Mononuclear cell (primary cell): ENCODE measurements at regions not wholly inside any gene's neighbourhood (a gene's known extent, or its start where the extent isn't known, plus 50 kb on each side); places are given as distances from the start of the nearest gene placed in this dataset.

Experiments
- H3K27me3 ChIP-seq: 2 replicates; pipeline ENCODE4 v1.6.0; 2011; ENCODE audit warnings: low read length, control low read depth; ENCODE audit not compliant: insufficient read depth
- H3K4me1 ChIP-seq: 2 replicates; pipeline ENCODE4 v1.5.1; 2011; ENCODE audit warnings: mild to moderate bottlenecking, low read length, control low read depth; ENCODE audit not compliant: insufficient read depth
- H3K4me3 ChIP-seq: 2 replicates; pipeline ENCODE4 v1.5.1; 2011; ENCODE audit warnings: mild to moderate bottlenecking, low read length, moderate library complexity
- H3K9me3 ChIP-seq: 2 replicates; pipeline ENCODE4 v1.5.1; 2011; ENCODE audit warnings: low read depth, mild to moderate bottlenecking, control low read depth, low read length

DNA sequence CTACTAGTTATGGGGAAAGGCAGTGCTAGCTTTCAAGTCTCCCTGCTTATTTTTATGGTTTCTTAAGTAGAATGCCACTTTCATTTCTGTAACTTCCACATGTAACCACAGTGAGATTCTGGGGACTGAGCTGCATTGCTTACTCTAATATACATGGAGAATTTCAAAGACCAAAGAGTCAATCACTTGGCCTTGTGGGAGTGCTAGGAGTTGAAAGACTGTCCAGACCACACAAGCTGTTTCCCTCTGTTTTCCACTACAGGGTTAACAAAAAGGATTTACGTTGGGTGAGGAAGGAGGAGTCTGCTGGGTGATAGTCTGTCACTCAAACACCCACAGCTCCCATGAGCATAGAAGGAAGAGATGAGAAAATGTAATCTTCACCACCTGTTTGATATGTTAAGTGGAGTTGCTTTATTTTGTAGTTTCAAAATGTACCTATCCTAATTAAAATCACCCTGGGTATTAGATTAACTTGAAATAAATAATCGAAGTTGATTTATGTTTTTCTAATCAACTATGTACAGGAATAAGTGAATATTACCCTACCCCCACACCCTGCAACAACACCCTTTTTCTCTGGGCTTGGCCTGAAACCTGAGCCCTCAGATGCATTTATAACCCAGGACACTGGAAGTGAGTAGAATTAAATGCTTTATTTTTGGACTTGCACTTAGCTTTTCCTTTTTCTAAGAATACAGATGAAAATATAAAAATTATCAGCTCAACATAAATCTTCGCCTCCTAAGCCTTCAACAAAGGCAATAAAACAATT is 225.8 kb upstream of the SLC10A2 start:
- Histone ChIP-seq H3K9me3 (no peaks in the 10 kb centered on the region), H3K4me3 (no peak overlapping the region), H3K4me1 (no peaks in the 10 kb centered on the region), H3K27me3 (no peaks in the 10 kb centered on the region)

DNA sequence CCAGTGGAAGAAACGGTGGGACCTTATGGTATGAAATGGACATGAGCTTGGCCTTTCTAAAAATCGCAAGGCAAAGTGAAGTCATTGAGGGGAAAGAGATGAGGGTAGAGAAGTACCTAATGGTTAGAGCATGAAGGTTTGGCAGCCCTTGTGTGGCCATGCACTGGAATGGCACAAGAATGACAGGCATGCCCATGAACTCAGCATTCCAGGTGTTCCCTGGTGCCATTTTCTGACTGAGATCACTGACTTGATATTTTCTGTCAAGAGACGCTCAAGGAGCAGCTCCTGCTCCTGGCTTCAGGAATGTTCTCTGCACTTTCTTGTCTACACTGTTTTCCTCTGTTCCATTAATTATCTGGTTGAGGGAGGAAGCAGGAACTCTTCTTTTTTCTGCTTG is 225.0 kb upstream of the SLC10A2 start:
- no peaks in the 10 kb centered on the region for H3K4me1 ChIP-seq

DNA sequence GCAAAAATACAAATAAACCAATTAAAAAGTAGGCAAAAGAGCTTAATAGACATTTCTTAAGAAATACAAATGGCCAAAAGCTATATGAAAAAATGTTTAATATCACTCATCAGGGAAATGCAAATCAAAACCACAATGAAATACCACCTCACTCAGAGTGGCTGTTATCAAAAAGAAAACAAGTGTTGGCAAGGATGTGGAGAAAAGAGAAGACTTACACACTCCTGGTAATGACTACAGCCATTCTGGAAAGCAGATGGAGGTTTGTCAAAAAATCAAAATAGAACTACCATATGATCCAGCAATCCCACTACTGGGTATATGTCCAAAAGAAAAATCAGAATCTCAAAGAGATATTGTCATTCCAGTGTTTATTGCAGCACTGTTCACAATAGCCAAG is 223.5 kb upstream of the SLC10A2 start:
- Histone ChIP-seq H3K9me3 (no peaks in the 10 kb centered on the region), H3K27me3 (no peaks in the 10 kb centered on the region), H3K4me3 (no peak overlapping the region), H3K4me1 (no peaks in the 10 kb centered on the region)

More for the DNA sequence above, 225.0 kb upstream of the SLC10A2 start:
- Histone ChIP-seq H3K4me3 (no peak overlapping the region), H3K9me3 (no peaks in the 10 kb centered on the region), H3K27me3 (no peaks in the 10 kb centered on the region)

DNA sequence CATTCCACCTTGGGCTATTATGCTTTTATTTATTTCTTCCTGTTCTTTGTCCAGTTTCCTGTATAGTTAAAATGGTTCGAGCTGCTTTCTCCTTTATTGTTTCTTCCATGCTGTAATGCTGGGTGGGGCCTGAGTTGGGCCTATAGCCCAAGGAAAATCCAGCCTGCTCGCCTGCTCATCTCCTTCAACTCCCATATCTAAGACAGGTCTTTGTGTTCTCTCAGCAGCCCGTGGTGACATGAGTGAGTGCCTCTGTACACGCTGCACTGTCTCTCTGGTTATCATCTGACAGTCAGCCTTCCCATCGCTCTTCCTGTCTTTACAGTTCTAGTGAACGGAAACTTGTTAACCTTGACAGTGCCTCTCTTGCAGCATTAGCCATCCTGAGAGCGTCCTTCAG is 221.9 kb upstream of the SLC10A2 start:
- Histone ChIP-seq H3K4me3 (no peak overlapping the region), H3K27me3 (no peaks in the 10 kb centered on the region), H3K4me1 (no peaks in the 10 kb centered on the region), H3K9me3 (no peaks in the 10 kb centered on the region)

DNA sequence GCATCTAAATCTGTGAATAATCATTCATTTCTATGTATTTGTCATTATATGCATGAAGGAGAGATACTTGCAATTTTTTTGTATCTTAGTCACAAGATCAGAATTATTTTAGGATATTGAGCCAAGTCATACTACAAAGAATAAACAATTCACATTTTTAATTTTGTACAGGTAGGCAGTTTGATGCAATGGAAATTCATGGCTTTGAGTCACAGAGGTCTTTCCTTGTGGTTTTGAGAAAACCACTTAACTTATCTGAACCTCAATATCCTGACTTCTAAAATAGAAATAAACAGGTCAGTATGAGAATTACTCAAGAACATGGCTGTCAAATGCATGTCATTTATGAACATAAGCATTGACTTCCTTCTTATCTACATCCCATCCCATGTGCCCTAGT is 221.4 kb upstream of the SLC10A2 start:
- no peaks in the 10 kb centered on the region for H3K9me3 ChIP-seq
- H3K27me3 ChIP-seq = no peaks in the 10 kb centered on the region
- no peaks in the 10 kb centered on the region for H3K4me1 ChIP-seq
- H3K4me3 ChIP-seq = no peak overlapping the region

DNA sequence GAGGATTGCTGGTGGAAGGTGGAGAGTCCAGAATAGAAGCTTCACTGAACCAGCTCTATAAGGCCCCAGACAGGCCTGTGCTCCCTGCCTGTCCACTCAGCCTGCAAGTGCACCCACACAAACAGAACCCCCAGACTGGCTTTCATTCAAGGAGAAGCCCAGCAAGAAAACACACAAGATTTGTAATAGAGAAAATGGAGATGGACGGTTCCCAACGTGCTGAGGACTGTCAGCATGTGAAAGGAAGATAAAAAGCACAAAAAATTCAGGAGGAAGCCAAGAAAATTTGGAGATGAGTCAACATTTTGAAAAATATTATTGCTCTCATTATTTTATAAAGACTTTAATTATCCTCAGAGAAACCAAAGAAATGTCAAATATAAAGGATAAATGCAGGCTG is 218.2 kb upstream of the SLC10A2 start:
- H3K4me1 ChIP-seq = no peaks in the 10 kb centered on the region
- no peaks in the 10 kb centered on the region for H3K27me3 ChIP-seq
- no peaks in the 10 kb centered on the region for H3K9me3 ChIP-seq
- no peak overlapping the region for H3K4me3 ChIP-seq

DNA sequence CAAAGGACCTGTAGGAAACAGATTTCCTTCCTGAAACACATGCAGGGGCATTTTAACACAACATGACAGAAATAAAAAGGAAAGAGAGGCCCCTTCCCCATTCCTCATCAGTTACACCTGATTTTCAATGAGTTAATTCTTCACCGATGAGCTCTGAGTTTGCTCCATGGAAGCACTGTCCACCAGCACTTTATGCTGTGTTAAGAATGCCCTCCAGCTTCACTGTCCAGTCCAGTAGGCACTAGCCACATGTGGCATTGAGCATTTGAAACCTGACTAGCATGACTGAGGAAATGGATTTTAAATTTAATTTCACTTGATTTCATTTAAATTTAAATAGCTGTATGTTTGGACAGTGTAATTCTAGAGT is 217.2 kb upstream of the SLC10A2 start:
- Histone ChIP-seq H3K27me3 (no peaks in the 10 kb centered on the region), H3K4me1 (no peaks in the 10 kb centered on the region), H3K9me3 (no peaks in the 10 kb centered on the region), H3K4me3 (no peak overlapping the region)

DNA sequence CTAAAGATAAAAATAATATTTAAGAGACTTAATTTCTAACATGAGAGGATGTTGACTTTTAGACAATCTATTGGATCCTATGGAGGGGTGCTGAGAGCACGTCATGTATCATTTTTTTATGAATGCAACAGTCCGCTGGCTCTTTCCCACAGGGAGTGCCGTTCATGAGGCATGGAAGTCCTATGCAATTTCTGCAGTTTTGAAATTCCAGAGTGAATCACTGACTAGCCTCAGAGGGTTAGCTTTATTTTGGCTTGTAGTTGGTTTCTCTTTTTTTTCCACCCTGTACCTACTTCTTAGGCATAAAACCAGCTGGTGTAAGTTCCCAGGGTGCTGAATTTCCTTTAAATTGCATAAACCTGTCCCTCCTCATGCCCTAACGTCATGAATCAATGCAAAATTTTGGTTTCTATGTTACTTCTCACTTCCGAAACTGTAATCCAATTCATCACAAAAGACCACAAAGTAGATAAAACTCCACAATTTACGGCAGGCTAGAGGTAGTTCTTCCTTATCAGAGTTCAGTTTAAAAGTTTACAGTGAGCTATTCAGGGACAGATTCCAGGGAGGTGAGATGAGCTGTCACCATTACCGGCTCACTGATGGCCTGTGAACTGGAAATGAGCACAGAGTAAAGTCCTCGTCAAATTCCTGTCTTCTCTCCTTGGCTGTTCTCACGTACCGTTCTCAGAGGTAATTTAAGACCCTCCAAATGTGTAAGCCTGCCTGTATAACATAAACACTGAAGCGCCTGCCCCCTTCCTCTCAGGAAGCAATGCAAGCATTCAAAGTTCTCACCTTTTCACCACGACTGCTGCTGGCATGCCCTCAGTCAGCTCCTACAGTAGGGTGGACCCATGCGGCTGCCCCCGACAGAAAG is 216.6 kb upstream of the SLC10A2 start:
- Histone ChIP-seq H3K27me3 (no peaks in the 10 kb centered on the region), H3K9me3 (no peaks in the 10 kb centered on the region), H3K4me1 (no peaks in the 10 kb centered on the region), H3K4me3 (no peak overlapping the region)

DNA sequence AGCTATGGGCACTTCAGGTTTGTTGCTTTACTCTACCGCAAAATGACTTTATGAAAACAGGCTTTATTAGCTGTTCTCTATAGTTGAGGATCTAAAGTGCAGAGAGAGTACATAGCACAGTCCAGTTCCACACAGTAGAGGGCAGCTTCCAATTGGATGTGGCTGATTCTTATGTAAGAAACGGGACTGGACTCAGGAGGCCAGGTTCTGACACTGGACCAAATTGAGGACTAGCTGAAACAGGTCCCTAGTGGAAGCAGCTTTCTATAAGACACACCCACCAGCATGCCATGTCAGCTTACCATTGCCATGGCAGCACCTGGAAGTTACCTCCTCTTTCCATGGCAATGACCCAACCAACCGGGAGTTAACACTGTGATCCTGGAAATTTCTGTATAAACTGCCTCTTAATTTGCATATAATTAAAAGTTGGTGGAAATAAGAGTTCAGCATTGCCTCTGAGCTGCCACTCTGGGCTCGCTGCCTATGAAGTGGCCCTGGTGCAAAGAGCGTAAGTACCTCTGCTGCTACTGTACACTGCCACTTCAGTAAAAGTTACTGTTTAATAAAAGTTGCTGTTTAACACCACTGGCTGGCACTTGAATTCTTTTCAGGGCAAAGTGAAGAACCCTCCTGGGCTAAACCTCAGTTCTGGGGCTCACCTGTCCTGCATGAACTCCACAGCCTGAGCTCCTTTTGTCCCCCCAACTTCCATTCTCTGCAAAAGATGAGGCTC is 211.9 kb upstream of the SLC10A2 start:
- no peaks in the 10 kb centered on the region for H3K4me1 ChIP-seq

DNA sequence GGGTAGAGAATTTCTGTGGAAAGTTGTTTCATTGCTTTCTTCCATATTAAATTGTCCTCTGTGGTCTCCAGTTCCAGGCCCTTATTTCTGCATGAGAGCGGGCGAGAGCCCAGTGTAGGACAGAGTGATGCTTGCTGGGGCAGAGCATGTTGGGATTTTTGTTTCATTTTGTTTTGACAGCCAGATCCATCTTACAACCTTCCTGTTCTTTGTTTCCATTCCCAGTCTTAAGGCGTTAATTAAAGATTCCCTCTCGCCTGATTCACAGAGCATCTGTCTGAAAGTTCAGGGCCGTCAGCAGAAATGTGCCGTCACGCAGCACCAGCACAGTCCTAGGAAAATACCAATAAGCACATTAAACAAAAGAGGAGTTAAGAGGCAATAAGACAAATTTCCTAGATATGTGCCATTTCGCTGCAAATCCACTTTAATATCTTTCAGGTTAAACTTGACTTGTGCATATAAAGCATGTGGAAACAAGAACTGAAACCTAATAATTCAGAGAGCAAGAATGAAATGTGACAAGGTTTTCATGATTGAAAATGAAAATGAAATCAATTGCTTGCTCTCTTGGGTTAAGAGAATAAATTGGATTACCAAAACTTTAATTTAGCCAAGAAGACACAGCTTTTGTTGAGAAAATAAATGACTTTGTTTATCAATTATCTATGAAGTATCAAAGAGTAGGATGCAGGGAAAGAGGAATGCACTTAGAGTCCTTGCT is 210.7 kb upstream of the SLC10A2 start:
- no peak overlapping the region for H3K4me3 ChIP-seq

More for the DNA sequence above, 211.9 kb upstream of the SLC10A2 start:
- Histone ChIP-seq H3K4me3 (no peak overlapping the region), H3K27me3 (no peaks in the 10 kb centered on the region), H3K9me3 (no peaks in the 10 kb centered on the region)

DNA sequence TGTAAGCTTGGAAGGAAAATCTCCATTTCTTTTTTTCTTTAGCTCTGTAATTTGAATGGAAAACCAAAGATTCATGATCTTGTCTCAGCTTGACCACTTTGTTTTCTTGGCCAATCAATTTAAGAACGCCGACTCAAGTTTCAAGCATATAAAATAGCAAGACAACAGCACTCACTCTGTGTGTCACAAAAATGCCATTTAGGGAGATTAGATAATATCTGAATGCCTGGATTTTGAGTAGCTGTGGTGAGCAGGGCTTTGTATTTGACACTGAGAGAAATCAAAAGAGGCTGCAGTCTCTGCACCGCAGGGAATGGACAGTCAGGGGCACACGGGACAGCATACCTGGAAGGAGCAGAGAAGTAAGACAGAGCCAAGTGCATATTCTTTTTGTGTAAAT is 209.5 kb upstream of the SLC10A2 start:
- H3K4me3 ChIP-seq = no peak overlapping the region
- H3K9me3 ChIP-seq = no peaks in the 10 kb centered on the region
- H3K27me3 ChIP-seq = no peaks in the 10 kb centered on the region
- no peaks in the 10 kb centered on the region for H3K4me1 ChIP-seq

More for the DNA sequence above, 210.7 kb upstream of the SLC10A2 start:
- H3K9me3 ChIP-seq = no peaks in the 10 kb centered on the region
- no peaks in the 10 kb centered on the region for H3K27me3 ChIP-seq
- H3K4me1 ChIP-seq = no peaks in the 10 kb centered on the region

DNA sequence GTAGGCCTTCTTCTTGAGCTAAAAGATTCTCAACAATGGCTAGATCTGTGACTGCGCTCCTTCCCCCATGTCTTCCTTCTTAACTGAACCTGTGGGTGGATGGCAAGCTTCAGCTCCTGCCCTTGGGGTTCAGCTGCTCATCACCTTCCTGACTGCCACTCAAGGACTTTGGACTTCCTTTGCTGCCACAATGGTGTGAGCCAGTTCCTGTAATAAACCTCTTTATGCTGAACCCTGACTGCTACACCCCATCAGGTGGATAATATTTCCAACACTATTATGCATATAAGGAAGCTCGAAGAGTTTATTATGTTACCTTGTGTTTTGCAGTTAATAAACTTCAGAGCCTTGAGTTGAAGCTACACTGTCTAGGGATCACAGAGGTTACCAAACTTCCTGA is 208.9 kb upstream of the SLC10A2 start:
- Histone ChIP-seq H3K9me3 (no peaks in the 10 kb centered on the region), H3K27me3 (no peaks in the 10 kb centered on the region), H3K4me1 (no peaks in the 10 kb centered on the region), H3K4me3 (no peak overlapping the region)

DNA sequence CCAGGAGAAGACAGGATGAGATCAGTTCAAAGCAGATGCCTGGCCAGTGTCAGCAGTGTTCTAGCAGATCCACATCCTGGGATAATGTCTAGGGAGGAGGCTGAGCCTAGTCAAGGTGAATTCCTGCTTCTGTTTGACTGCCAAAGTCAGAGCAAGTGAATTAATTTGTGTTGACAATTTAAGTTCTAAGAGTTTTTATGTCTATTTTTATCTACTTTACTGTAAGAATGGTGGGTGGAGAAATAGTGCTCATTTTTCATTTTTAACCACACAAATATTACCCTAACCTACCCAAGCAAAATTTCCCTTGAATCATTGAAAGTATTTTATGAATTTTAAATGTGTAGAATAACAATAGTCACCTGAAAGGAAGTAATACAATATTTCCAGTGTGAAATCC is 207.6 kb upstream of the SLC10A2 start:
- Histone ChIP-seq H3K9me3 (no peaks in the 10 kb centered on the region), H3K4me1 (no peaks in the 10 kb centered on the region), H3K4me3 (no peak overlapping the region), H3K27me3 (no peaks in the 10 kb centered on the region)

DNA sequence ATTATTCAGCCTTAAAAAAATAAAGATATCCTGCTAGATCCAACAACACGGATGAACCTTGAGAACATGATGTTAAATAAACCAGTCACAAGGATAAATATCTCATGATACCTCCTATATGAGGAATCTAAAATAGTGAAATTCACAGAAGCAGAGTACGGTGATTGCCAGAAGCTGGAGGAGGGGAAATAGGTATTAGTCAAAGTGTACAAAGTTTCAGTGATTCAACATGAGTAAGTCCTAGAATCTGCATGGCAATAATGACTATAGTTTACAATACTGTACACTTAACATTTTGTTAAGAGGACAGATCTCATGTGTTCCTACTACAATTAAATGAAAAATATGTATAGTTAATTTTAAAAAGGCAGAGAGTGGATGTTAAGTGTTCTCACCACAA is 206.6 kb upstream of the SLC10A2 start:
- H3K27me3 ChIP-seq = no peaks in the 10 kb centered on the region

DNA sequence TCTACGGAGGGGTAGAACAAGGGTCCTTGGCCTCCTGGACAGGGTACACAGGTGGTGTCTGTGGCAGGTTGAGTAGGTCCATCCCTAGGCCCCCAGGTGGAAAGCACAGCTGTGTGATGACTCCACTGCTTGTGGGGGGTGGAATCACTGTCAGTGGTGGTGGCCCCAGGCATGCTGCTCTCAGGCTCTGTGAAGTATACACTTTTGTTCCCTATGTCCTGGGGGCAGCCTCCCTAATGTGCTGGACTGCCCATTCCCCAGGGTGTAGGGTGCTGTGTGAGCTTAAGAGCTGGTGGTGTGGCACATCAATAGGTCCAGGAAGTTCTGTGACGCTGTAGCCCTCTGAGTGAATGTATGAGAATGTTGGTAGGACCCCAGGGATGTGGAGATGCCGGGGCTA is 197.2 kb upstream of the SLC10A2 start:
- Histone ChIP-seq H3K27me3 (no peaks in the 10 kb centered on the region), H3K9me3 (peaks cover 17% of the 10 kb centered on the region), H3K4me3 (no peak overlapping the region), H3K4me1 (no peaks in the 10 kb centered on the region)

More for the DNA sequence above, 206.6 kb upstream of the SLC10A2 start:
- Histone ChIP-seq H3K9me3 (no peaks in the 10 kb centered on the region), H3K4me1 (no peaks in the 10 kb centered on the region), H3K4me3 (no peak overlapping the region)
